Subcutaneous abdominal adipose tissue (tissue), 5 donors: ENCODE measurements at regions not wholly inside any gene's neighbourhood (a gene's known extent, or its start where the extent isn't known, plus 50 kb on each side); places are given as distances from the start of the nearest gene placed in this dataset.

Experiments
- H3K27ac ChIP-seq: one replicate; pipeline ENCODE4 v1.7.0; 2013; ENCODE audit warnings: low read depth, mild to moderate bottlenecking, inconsistent platforms, low read length, moderate library complexity
- H3K27me3 ChIP-seq, 5 donors: one replicate each; pipeline ENCODE4 v1.7.0; 2013; ENCODE audit warnings: low read length in 5 of 5, inconsistent platforms in 1 of 5; ENCODE audit not compliant: control insufficient read depth in 5 of 5, insufficient read depth in 4 of 5
- H3K36me3 ChIP-seq, 5 donors: one replicate each; pipeline ENCODE4 v1.7.0; 2013; ENCODE audit warnings: low read length in 5 of 5; ENCODE audit not compliant: control insufficient read depth in 5 of 5, insufficient read depth in 5 of 5
- H3K4me1 ChIP-seq, 5 donors: one replicate each; pipeline ENCODE4 v1.7.0; 2013; ENCODE audit warnings: low read length in 5 of 5, mild to moderate bottlenecking in 3 of 5, moderate library complexity in 1 of 5; ENCODE audit not compliant: control insufficient read depth in 5 of 5, insufficient read depth in 5 of 5
- H3K4me3 ChIP-seq, 5 donors: one replicate each; pipeline ENCODE4 v1.7.0; 2013; ENCODE audit warnings: low read length in 5 of 5, low read depth in 1 of 5
- H3K9ac ChIP-seq, 5 donors: one replicate each; pipeline ENCODE4 v1.7.0; 2013; ENCODE audit warnings: low read length in 5 of 5, mild to moderate bottlenecking in 4 of 5, moderate library complexity in 3 of 5
- H3K9me3 ChIP-seq, 5 donors: one replicate each; pipeline ENCODE4 v1.7.0; 2013; ENCODE audit warnings: low read length in 5 of 5; ENCODE audit not compliant: control insufficient read depth in 5 of 5
- donor health status: healthy.
- donor health status: healthy.
- donor health status: healthy.
- donor health status: healthy.
- donor health status: healthy.

DNA sequence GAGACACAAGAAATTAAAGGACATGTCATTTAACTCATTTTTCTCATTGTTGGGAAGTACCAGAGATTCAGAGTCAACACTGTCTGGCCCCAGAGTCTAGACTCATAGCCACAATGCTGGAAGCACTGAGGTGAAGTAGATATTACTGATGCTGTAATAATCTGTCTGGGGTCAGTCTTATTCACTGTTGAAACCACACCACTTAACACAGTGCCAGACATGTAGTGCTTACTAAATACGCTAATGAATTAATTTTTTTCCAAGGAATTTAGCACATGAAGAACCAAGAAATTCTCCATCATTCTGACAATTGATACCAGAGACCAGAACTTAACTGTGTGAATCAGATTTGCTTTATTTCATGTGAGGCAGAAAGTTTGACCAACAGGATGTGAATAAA lies 150.8 kb upstream of the STAC start:
- Histone ChIP-seq H3K27me3 (no peaks in the 10 kb centered on the region), H3K9me3 (no peaks in the 10 kb centered on the region), H3K9ac (no peak overlapping the region), H3K36me3 (no peaks in the 10 kb centered on the region), H3K27ac (no peak overlapping the region), H3K4me1 (no peaks in the 10 kb centered on the region), H3K4me3 (no peak overlapping the region)

- no peak overlapping the region for H3K9ac ChIP-seq
- H3K4me3 ChIP-seq: no peak overlapping the region
- H3K36me3 ChIP-seq: no peaks in the 10 kb centered on the region
- peaks cover 0 to 4% (median 0%) of the 10 kb centered on the region in 5 donors for H3K9me3 ChIP-seq
- H3K27ac ChIP-seq: no peak overlapping the region
- no peaks in the 10 kb centered on the region for H3K4me1 ChIP-seq
- no peaks in the 10 kb centered on the region for H3K27me3 ChIP-seq
Observed at GRCh38 chr3:36232797-36233489, 147.4 kb upstream of the STAC start.

DNA sequence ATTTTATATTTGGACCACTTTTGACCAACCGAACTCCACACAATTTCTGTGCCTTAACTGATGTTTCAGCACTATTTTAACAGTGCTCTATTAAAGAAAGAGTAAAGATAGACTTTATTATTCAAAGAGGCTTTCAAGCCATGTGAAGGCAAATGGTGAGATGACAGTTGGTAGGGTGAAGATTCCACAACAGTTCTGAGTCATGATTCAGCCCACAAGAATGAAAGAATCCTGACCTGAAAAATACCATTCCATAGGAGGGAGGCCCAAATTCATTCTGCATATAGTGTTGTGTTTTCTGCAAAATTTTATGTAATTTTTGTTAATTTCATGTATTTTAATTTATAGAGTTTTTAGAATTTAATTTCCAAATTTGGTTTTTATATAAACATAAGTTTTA lies 135.6 kb upstream of the STAC start:
- Histone ChIP-seq H3K4me3 (no peak overlapping the region), H3K9me3 (no peaks in the 10 kb centered on the region), H3K9ac (no peak overlapping the region), H3K36me3 (no peaks in the 10 kb centered on the region), H3K27me3 (no peaks in the 10 kb centered on the region), H3K27ac (no peak overlapping the region), H3K4me1 (peaks cover 0 to 12% (median 4%) of the 10 kb centered on the region in 5 donors)

DNA sequence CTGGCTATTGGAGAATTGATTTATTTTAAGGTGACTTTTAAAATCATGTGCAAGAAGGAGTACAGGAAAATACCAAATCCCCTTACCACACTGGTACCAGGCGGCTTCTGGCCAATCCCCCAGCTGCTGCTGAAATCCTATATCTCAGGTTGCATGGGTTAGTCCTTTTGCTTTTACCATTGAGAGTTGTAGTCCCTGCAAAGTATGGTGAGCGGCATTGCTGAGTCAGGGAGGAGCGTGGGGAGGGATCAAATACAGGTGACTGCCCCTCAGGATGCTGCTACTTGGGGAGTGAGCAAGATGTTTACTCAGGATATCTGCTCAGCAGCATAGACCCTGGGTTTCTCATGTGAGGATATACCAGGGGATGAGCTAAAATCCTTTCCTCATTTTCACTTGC lies 131.9 kb upstream of the STAC start:
- peaks cover 0 to 14% (median 11%) of the 10 kb centered on the region in 5 donors for H3K9me3 ChIP-seq
- no peaks in the 10 kb centered on the region for H3K36me3 ChIP-seq
- H3K9ac ChIP-seq: no peak overlapping the region
- H3K4me3 ChIP-seq: no peak overlapping the region
- H3K4me1 ChIP-seq: peaks cover 0 to 12% (median 4%) of the 10 kb centered on the region in 5 donors
- H3K27me3 ChIP-seq: no peaks in the 10 kb centered on the region
- no peak overlapping the region for H3K27ac ChIP-seq

DNA sequence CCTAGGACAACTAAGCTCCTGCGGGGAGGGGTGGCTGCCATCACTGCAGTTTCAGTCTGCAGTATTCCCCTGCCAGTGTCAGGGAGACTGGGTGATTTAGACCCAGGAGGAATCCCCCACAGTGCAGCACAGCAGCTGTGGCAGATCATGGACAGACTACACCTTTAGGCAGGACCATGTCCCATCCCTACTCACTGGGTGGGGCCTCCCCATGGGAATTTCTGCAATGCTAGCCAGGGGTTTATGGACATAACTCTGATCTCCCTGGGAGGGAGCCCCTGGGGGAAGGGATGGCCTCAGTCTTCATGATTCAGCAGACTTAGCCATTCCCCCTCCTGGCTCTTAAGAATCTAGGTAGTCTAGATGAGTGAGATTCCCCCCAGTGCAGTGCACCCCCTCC lies 130.1 kb upstream of the STAC start:
- Histone ChIP-seq H3K27ac (no peak overlapping the region), H3K4me1 (peaks cover 0 to 12% (median 4%) of the 10 kb centered on the region in 5 donors)

GRCh38 chr3:36257158-36257852 lies 123.0 kb upstream of the STAC start:
- H3K4me1 ChIP-seq: no peaks in the 10 kb centered on the region
- H3K27me3 ChIP-seq: no peaks in the 10 kb centered on the region
- H3K36me3 ChIP-seq: no peaks in the 10 kb centered on the region
- no peak overlapping the region for H3K9ac ChIP-seq
- no peak overlapping the region for H3K4me3 ChIP-seq
- H3K27ac ChIP-seq: no peak overlapping the region
- H3K9me3 ChIP-seq: peaks cover 0 to 7% (median 2%) of the 10 kb centered on the region in 5 donors

More for the DNA sequence above, 130.1 kb upstream of the STAC start:
- Histone ChIP-seq H3K27me3 (no peaks in the 10 kb centered on the region), H3K9ac (no peak overlapping the region), H3K36me3 (no peaks in the 10 kb centered on the region), H3K9me3 (peaks cover 0 to 18% (median 11%) of the 10 kb centered on the region in 5 donors), H3K4me3 (no peak overlapping the region)

GRCh38 chr3:36258421-36258820 lies 121.9 kb upstream of the STAC start:
- Histone ChIP-seq H3K27ac (no peak overlapping the region), H3K9ac (no peak overlapping the region), H3K36me3 (no peaks in the 10 kb centered on the region), H3K4me3 (no peak overlapping the region), H3K27me3 (no peaks in the 10 kb centered on the region), H3K4me1 (no peaks in the 10 kb centered on the region), H3K9me3 (peaks cover 0 to 4% (median 0%) of the 10 kb centered on the region in 5 donors)

- Histone ChIP-seq H3K27ac (no peak overlapping the region), H3K4me1 (no peaks in the 10 kb centered on the region), H3K9ac (no peak overlapping the region), H3K36me3 (no peaks in the 10 kb centered on the region), H3K4me3 (no peak overlapping the region), H3K9me3 (peaks cover 0 to 2% (median 0%) of the 10 kb centered on the region in 5 donors), H3K27me3 (no peaks in the 10 kb centered on the region)
Observed at GRCh38 chr3:36259580-36259979, 120.7 kb upstream of the STAC start.

GRCh38 chr3:36269274-36269673 lies 111.0 kb upstream of the STAC start:
- Histone ChIP-seq H3K27ac (no peak overlapping the region), H3K27me3 (no peaks in the 10 kb centered on the region), H3K9ac (no peak overlapping the region), H3K4me3 (no peak overlapping the region), H3K9me3 (no peaks in the 10 kb centered on the region), H3K36me3 (no peaks in the 10 kb centered on the region), H3K4me1 (no peaks in the 10 kb centered on the region)

GRCh38 chr3:36282766-36283165 lies 97.5 kb upstream of the STAC start:
- Histone ChIP-seq H3K4me3 (no peak overlapping the region), H3K4me1 (peaks cover 0 to 6% (median 0%) of the 10 kb centered on the region in 5 donors), H3K36me3 (no peaks in the 10 kb centered on the region), H3K27ac (no peak overlapping the region), H3K9ac (no peak overlapping the region), H3K27me3 (no peaks in the 10 kb centered on the region), H3K9me3 (peaks cover 0 to 7% (median 5%) of the 10 kb centered on the region in 5 donors)
